ENCODE measurements at regions not wholly inside any gene's neighbourhood (a gene's known extent, or its start where the extent isn't known, plus 50 kb on each side); places are given as distances from the start of the nearest gene placed in this dataset.
"Not testable (repeated sequence)": the region's sequence is repeated elsewhere in the genome, so short reads cannot be mapped to it uniquely, and the experiment has no call there.

- not testable (repeated sequence) for H3K27me3 Mint-ChIP-seq; H3K9me3 Mint-ChIP-seq; ATAC-seq (replicated peaks); H3K36me3 Mint-ChIP-seq (ENCODE audit: low read depth); H3K27ac Mint-ChIP-seq; H3K4me1 Mint-ChIP-seq; H3K4me3 Mint-ChIP-seq
These were observed 74.5 kb upstream of the PPP1R26 start for GRCh38 chr9:135405145-135405464.

- Mint-ChIP-seq H3K9me3 (no peaks in the 10 kb centered on the region), H3K27ac (no peak overlapping the region), H3K36me3 (ENCODE audit: low read depth) (no peaks in the 10 kb centered on the region), H3K27me3 (peaks cover 4% of the 10 kb centered on the region), H3K4me3 (no peak overlapping the region), H3K4me1 (no peaks in the 10 kb centered on the region)
- ATAC-seq (replicated peaks), result no peak
These were observed 70.9 kb upstream of the PPP1R26 start for GRCh38 chr9:135408476-135409254.

GRCh38 chr9:135409286-135410200 is 70.0 kb upstream of the PPP1R26 start:
- Mint-ChIP-seq H3K4me3 (no peak overlapping the region), H3K27me3 (peaks cover 4% of the 10 kb centered on the region), H3K27ac (no peak overlapping the region), H3K9me3 (no peaks in the 10 kb centered on the region), H3K36me3 (ENCODE audit: low read depth) (no peaks in the 10 kb centered on the region), H3K4me1 (no peaks in the 10 kb centered on the region)
- ATAC-seq (replicated peaks), result no peak

GRCh38 chr9:135410421-135410820 is 69.2 kb upstream of the PPP1R26 start:
- Mint-ChIP-seq H3K36me3 (ENCODE audit: low read depth) (no peaks in the 10 kb centered on the region), H3K9me3 (no peaks in the 10 kb centered on the region), H3K27me3 (peaks cover 4% of the 10 kb centered on the region), H3K27ac (no peak overlapping the region), H3K4me1 (no peaks in the 10 kb centered on the region), H3K4me3 (no peak overlapping the region)
- no peak for ATAC-seq (replicated peaks)

GRCh38 chr9:135410831-135411473 is 68.6 kb upstream of the PPP1R26 start:
- no peaks in the 10 kb centered on the region for H3K36me3 Mint-ChIP-seq (ENCODE audit: low read depth)
- no peak for ATAC-seq (replicated peaks)
- H3K4me1 Mint-ChIP-seq, result no peaks in the 10 kb centered on the region
- no peak overlapping the region for H3K27ac Mint-ChIP-seq
- peaks cover 4% of the 10 kb centered on the region for H3K27me3 Mint-ChIP-seq
- H3K9me3 Mint-ChIP-seq, result no peaks in the 10 kb centered on the region
- H3K4me3 Mint-ChIP-seq, result no peak overlapping the region

- H3K27ac Mint-ChIP-seq; H3K27me3 Mint-ChIP-seq; H3K4me3 Mint-ChIP-seq; H3K36me3 Mint-ChIP-seq (ENCODE audit: low read depth); ATAC-seq (replicated peaks); H3K9me3 Mint-ChIP-seq; H3K4me1 Mint-ChIP-seq: not testable (repeated sequence)
These were observed 68.0 kb upstream of the PPP1R26 start for GRCh38 chr9:135411605-135412004.

GRCh38 chr9:135412315-135413085 is 67.1 kb upstream of the PPP1R26 start:
- ATAC-seq (replicated peaks), result peak; percentile 79
- H3K4me3 Mint-ChIP-seq; H3K9me3 Mint-ChIP-seq; H3K27ac Mint-ChIP-seq; H3K27me3 Mint-ChIP-seq; H3K4me1 Mint-ChIP-seq; H3K36me3 Mint-ChIP-seq (ENCODE audit: low read depth): not testable (repeated sequence)

GRCh38 chr9:135413086-135413375 is 66.6 kb upstream of the PPP1R26 start:
- Mint-ChIP-seq H3K4me3 (no peak overlapping the region), H3K4me1 (no peaks in the 10 kb centered on the region), H3K27me3 (peaks cover 3% of the 10 kb centered on the region), H3K9me3 (no peaks in the 10 kb centered on the region), H3K27ac (no peak overlapping the region), H3K36me3 (ENCODE audit: low read depth) (no peaks in the 10 kb centered on the region)
- ATAC-seq (replicated peaks), result no peak

GRCh38 chr9:135413461-135413860 is 66.1 kb upstream of the PPP1R26 start:
- ATAC-seq (replicated peaks), result no peak
- Mint-ChIP-seq H3K9me3 (no peaks in the 10 kb centered on the region), H3K4me3 (no peak overlapping the region), H3K27ac (no peak overlapping the region), H3K4me1 (no peaks in the 10 kb centered on the region), H3K27me3 (peaks cover 3% of the 10 kb centered on the region), H3K36me3 (ENCODE audit: low read depth) (no peaks in the 10 kb centered on the region)

GRCh38 chr9:135414293-135414692 is 65.3 kb upstream of the PPP1R26 start:
- peaks cover 7% of the 10 kb centered on the region for H3K27me3 Mint-ChIP-seq
- no peak for ATAC-seq (replicated peaks)
- no peaks in the 10 kb centered on the region for H3K36me3 Mint-ChIP-seq (ENCODE audit: low read depth)
- H3K27ac Mint-ChIP-seq, result no peak overlapping the region
- no peak overlapping the region for H3K4me3 Mint-ChIP-seq
- H3K4me1 Mint-ChIP-seq, result no peaks in the 10 kb centered on the region
- H3K9me3 Mint-ChIP-seq, result no peaks in the 10 kb centered on the region

GRCh38 chr9:135415586-135415985 is 64.0 kb upstream of the PPP1R26 start:
- no peak overlapping the region for H3K4me3 Mint-ChIP-seq
- no peak for ATAC-seq (replicated peaks)
- H3K27me3 Mint-ChIP-seq, result peaks cover 11% of the 10 kb centered on the region
- H3K9me3 Mint-ChIP-seq, result no peaks in the 10 kb centered on the region
- H3K27ac Mint-ChIP-seq, result no peak overlapping the region
- no peaks in the 10 kb centered on the region for H3K36me3 Mint-ChIP-seq (ENCODE audit: low read depth)
- H3K4me1 Mint-ChIP-seq, result no peaks in the 10 kb centered on the region

- H3K4me1 Mint-ChIP-seq, result no peaks in the 10 kb centered on the region
- H3K9me3 Mint-ChIP-seq, result no peaks in the 10 kb centered on the region
- peaks cover 11% of the 10 kb centered on the region for H3K27me3 Mint-ChIP-seq
- no peak overlapping the region for H3K4me3 Mint-ChIP-seq
- H3K27ac Mint-ChIP-seq, result no peak overlapping the region
- H3K36me3 Mint-ChIP-seq (ENCODE audit: low read depth), result no peaks in the 10 kb centered on the region
- ATAC-seq (replicated peaks), result no peak
These were observed 62.8 kb upstream of the PPP1R26 start for GRCh38 chr9:135416664-135417290.

- no peaks in the 10 kb centered on the region for H3K4me1 Mint-ChIP-seq
- H3K27me3 Mint-ChIP-seq, result peaks cover 11% of the 10 kb centered on the region
- no peaks in the 10 kb centered on the region for H3K9me3 Mint-ChIP-seq
- H3K27ac Mint-ChIP-seq, result no peak overlapping the region
- no peak overlapping the region for H3K4me3 Mint-ChIP-seq
- H3K36me3 Mint-ChIP-seq (ENCODE audit: low read depth), result no peaks in the 10 kb centered on the region
- no peak for ATAC-seq (replicated peaks)
These were observed 61.4 kb upstream of the PPP1R26 start for GRCh38 chr9:135418161-135418560.

- Mint-ChIP-seq H3K4me3 (no peak overlapping the region), H3K9me3 (no peaks in the 10 kb centered on the region), H3K36me3 (ENCODE audit: low read depth) (no peaks in the 10 kb centered on the region), H3K27me3 (peaks cover 15% of the 10 kb centered on the region), H3K4me1 (no peaks in the 10 kb centered on the region), H3K27ac (no peak overlapping the region)
- ATAC-seq (replicated peaks), result no peak
These were observed 60.5 kb upstream of the PPP1R26 start for GRCh38 chr9:135419106-135419505.

All from activated T-helper 17 cell treated with anti-CD3 and anti-CD28 coated beads, Interleukin-2, amount 50 U/mL, for 72 hours (primary cell).